GM12872 (cell line): ENCODE measurements at regions not wholly inside any gene's neighbourhood (a gene's known extent, or its start where the extent isn't known, plus 50 kb on each side); places are given as distances from the start of the nearest gene placed in this dataset.

Source experiments
- TF ChIP-seq, protein P1 (sequence below): IDR thresholded peaks from 3 replicates; pipeline ENCODE4 v1.5.1; 2011; ENCODE audit warnings: low read depth, mild to moderate bottlenecking, low read length, moderate library complexity; ENCODE audit not compliant: insufficient read depth

DNA sequence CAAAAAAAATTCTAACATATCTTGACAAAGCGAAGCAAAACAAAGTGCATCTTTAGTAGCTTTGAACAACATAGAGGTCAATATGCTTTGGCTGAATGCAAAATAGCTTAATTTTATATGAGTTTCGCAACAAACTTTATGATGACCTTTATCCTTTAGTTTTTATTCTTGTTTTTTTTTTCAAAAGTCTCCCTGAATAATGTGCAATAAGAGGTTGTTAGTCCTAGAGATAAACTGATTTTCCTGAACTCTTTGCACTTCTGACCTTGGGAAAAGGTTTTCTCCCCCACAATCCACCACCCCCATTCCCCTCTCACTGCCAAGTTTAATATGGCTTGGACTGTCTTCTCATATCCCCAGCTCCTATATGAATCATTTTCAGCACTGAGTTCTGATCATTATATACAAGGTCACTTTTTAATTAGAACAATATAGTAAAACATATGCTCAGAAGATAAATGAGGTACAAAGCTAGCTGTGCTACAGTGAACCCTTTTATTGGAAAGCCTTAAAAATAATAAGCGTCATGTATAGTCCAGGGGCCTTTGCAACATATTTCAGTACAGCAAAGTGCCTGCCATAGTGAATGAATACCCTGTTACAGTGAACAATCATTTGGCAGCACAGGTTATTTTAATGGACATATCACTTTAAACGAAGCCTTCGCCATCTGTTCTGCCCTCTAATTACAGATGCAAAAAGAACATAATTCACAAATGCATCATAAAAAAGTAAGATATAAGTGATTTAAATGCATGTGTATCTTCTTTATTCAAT, 496.3 kb upstream of the NR2F2 start:
- TF ChIP-seq, protein P1, sequence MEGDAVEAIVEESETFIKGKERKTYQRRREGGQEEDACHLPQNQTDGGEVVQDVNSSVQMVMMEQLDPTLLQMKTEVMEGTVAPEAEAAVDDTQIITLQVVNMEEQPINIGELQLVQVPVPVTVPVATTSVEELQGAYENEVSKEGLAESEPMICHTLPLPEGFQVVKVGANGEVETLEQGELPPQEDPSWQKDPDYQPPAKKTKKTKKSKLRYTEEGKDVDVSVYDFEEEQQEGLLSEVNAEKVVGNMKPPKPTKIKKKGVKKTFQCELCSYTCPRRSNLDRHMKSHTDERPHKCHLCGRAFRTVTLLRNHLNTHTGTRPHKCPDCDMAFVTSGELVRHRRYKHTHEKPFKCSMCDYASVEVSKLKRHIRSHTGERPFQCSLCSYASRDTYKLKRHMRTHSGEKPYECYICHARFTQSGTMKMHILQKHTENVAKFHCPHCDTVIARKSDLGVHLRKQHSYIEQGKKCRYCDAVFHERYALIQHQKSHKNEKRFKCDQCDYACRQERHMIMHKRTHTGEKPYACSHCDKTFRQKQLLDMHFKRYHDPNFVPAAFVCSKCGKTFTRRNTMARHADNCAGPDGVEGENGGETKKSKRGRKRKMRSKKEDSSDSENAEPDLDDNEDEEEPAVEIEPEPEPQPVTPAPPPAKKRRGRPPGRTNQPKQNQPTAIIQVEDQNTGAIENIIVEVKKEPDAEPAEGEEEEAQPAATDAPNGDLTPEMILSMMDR, result no peak

- TF ChIP-seq, protein P1, result no peak
Observed at GRCh38 chr15:95836536-95836935, 494.0 kb upstream of the NR2F2 start.

DNA sequence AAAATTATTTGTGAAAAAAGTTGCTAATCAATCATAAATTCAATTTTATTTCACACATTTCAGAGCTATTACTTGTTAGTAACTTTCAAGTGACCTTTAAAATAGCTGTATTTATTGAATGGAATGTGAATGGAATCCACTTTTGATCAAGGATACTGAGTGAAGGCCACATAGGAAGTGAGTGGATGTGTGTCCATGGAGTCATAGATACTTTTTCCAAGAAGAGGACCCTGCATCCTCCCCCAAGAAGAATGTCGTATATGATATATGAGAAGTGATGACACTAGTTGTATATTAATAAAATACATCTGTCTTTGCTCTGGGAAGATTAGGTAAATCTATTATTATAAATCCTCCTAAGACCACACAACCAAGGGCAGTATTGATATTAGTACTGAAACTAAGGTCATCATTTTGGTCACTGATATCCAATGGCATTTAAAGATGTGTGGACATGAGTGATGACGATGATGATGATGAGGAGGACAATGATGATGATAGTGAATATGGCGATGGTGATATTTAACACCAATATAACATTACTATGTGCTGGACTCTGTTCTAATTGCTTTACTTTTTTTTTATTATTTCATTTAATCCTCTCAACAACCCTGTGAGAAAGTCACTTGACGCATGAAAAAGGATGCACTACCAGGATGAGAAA, 493.0 kb upstream of the NR2F2 start:
- TF ChIP-seq, protein P1, result no peak

DNA sequence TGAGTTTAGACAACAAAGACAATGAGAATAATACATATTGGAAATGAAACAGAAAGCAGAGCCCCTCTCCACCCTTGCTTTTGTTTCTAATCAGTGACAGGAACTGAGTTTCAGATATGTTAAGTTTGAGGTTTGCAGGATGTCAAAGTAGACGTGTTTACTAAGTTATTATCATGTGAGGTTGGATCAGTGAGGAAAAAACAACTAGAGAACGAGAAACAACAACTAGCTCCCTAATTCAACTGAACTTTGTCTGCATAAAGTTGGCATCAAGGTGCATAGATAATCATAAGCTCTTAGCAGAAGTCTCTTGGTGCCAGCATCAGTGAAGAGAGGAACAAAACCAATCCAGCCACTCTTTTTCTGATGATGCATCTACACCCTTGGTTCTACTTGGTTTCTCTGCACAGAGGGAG, 491.1 kb upstream of the NR2F2 start:
- TF ChIP-seq, protein P1, result no peak

DNA sequence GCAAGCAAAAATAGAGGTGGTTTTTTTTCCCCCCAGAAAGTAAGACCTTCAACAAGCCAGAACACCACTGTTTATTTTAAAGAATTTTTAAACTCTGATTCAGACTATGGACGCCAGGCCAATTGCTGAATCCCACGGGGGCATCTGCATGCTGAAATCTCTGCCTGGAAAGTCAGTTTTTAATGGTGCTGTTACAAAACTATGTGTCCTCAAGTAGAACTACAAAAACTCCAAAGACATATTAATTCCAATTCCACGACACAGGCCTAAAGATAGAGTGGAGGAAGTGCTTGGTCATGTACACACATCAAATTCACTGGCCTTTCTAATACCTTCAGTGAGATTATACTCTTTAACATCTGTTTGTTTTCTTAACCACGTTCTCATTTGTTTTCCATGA, 490.5 kb upstream of the NR2F2 start:
- TF ChIP-seq, protein P1, result no peak

- TF ChIP-seq, protein P1, result no peak
Observed at GRCh38 chr15:95840855-95841254, 489.6 kb upstream of the NR2F2 start.

- TF ChIP-seq, protein P1, result no peak
Observed at GRCh38 chr15:95842576-95842975, 487.9 kb upstream of the NR2F2 start.
